ENCODE measurements at regions not wholly inside any gene's neighbourhood (a gene's known extent, or its start where the extent isn't known, plus 50 kb on each side); places are given as distances from the start of the nearest gene placed in this dataset.

- Histone ChIP-seq H3K4me2 (ENCODE audit: insufficient read depth in 1 of 2, low read depth in 2 of 2, low read length in 2 of 2) (no peak overlapping the region), H4K91ac (replicated peaks; ENCODE audit: insufficient read length, low read length) (no peak overlapping the region), H3K9ac (replicated peaks in 1 of 4; ENCODE audit: extremely low read depth in 1 of 4, low read depth in 3 of 4, low read length in 3 of 4) (no peak overlapping the region), H3K36me3 (ENCODE audit: control insufficient read depth in 2 of 4, insufficient read depth in 4 of 4, low read length in 3 of 4) (no peaks in the 10 kb centered on the region), H4K5ac (ENCODE audit: insufficient read length, low read depth, low read length) (no peak overlapping the region), H3K79me2 (ENCODE audit: control insufficient read depth in 1 of 2, insufficient read depth in 2 of 2, low read length in 2 of 2) (no peaks in the 10 kb centered on the region), H4K8ac (ENCODE audit: extremely low read depth, insufficient read depth, low read length) (no peak overlapping the region), H3K4me1 (replicated peaks in 1 of 4; ENCODE audit: control insufficient read depth in 3 of 4, insufficient read depth in 4 of 4, low read length in 3 of 4) (no peaks in the 10 kb centered on the region), H2BK15ac (ENCODE audit: low read length) (no peak overlapping the region), H3K27ac (ENCODE audit: low read depth, low read length) (no peak overlapping the region), H3K4me3 (ENCODE audit: extremely low read depth in 1 of 4, insufficient read depth in 2 of 4, low read depth in 3 of 4, low read length in 4 of 4) (no peak overlapping the region), H2BK12ac (ENCODE audit: low read depth, low read length) (no peak overlapping the region), H3K9me3 (ENCODE audit: insufficient read depth in 2 of 2, low read depth in 1 of 2, low read length in 1 of 2) (no peaks in the 10 kb centered on the region), H3K79me1 (ENCODE audit: low read depth, low read length) (no peaks in the 10 kb centered on the region), H3K18ac (ENCODE audit: extremely low read depth, low read length) (no peak overlapping the region), H3K56ac (replicated peaks; ENCODE audit: insufficient read length, low read depth, low read length) (no peak overlapping the region), H3K23me2 (ENCODE audit: low read depth, low read length) (no peaks in the 10 kb centered on the region), H4K20me1 (replicated peaks in 1 of 2; ENCODE audit: control insufficient read depth in 1 of 2, insufficient read depth in 2 of 2, low read length in 2 of 2) (no peaks in the 10 kb centered on the region), H3K23ac (ENCODE audit: insufficient read length) (no peak overlapping the region), H2BK5ac (ENCODE audit: low read depth, low read length) (no peak overlapping the region), H2BK20ac (ENCODE audit: low read length) (no peak overlapping the region), H2AFZ (ENCODE audit: low read length) (no peak overlapping the region), H2AK5ac (ENCODE audit: low read depth, low read length) (no peak overlapping the region), H3K4ac (replicated peaks; ENCODE audit: insufficient read length, low read depth, low read length) (no peak overlapping the region), H3K27me3 (replicated peaks in 1 of 4; ENCODE audit: control insufficient read depth in 3 of 4, extremely low read depth in 1 of 4, insufficient read depth in 3 of 4, low read length in 3 of 4) (no peaks in the 10 kb centered on the region), H2BK120ac (replicated peaks; ENCODE audit: low read depth, low read length) (no peak overlapping the region), H3K14ac (ENCODE audit: insufficient read length) (no peak overlapping the region)
- 84% methylated on average over 5 of the region's 5 CpGs; no CpG with 5 or more reads in 1 of the 2 experiments for WGBS, 2 experiments (ENCODE audit: extremely low coverage in 1 of 2, insufficient coverage in 1 of 2, insufficient read length in 1 of 2, insufficient replicate concordance in 2 of 2, low coverage in 1 of 2, low lambda C conversion rate in 2 of 2, missing lambda C conversion rate in 1 of 2)
- ChIA-PET CTCF (ENCODE audit: partially characterized antibody) (interaction anchor here (1.7 kb wide), 1 partner anchor 10 kb away, joined by 9 read pairs; no protein-coding TSS in a partner anchor), POLR2A (ENCODE audit: partially characterized antibody) (no interaction called here)
- DNase-seq (ENCODE audit: low read depth in 1 of 2, low spot score in 2 of 2) (no peak), FAIRE-seq (no peak)
- TF ChIP-seq KDM4A (IDR thresholded peaks at IDR 0.05; ENCODE audit: low read depth, low read length, severe bottlenecking), result no peak
- TF ChIP-seq BACH1 (IDR thresholded peaks at IDR 0.05; ENCODE audit: low read length), result no peak
- no peak for TF ChIP-seq CTBP2 (IDR thresholded peaks at IDR 0.05; ENCODE audit: borderline replicate concordance, insufficient read depth, insufficient read length, low read length)
- no peak for TF ChIP-seq FOSL1 (IDR thresholded peaks at IDR 0.05; ENCODE audit: insufficient read depth, low read depth, low read length)
- no peak for TF ChIP-seq SP4 (IDR thresholded peaks at IDR 0.05; ENCODE audit: low read length)
- TF ChIP-seq CHD1 (IDR thresholded peaks at IDR 0.05; ENCODE audit: low read depth, low read length), result no peak
- TF ChIP-seq KDM1A (IDR thresholded peaks at IDR 0.05; ENCODE audit: borderline replicate concordance, low read length), result no peak
- no peak for TF ChIP-seq EP300 (IDR thresholded peaks at IDR 0.05; ENCODE audit: borderline replicate concordance in 1 of 2, low read depth in 2 of 2, low read length in 2 of 2)
- no peak for TF ChIP-seq JUND (IDR thresholded peaks at IDR 0.05; ENCODE audit: low read length)
- TF ChIP-seq GABPA (IDR thresholded peaks at IDR 0.05; ENCODE audit: borderline replicate concordance, insufficient read depth, low read length), result no peak
- TF ChIP-seq SIN3A (conservative IDR thresholded peaks at IDR 0.05 in 1 of 2, IDR thresholded peaks at IDR 0.05 in 1 of 2; ENCODE audit: low read depth in 1 of 2, low read length in 2 of 2), result no peak
- no peak for TF ChIP-seq CEBPB (IDR thresholded peaks at IDR 0.05; ENCODE audit: low read depth, low read length)
- no peak for TF ChIP-seq EGR1 (IDR thresholded peaks at IDR 0.05; ENCODE audit: borderline replicate concordance, low read depth, low read length)
- no peak for TF ChIP-seq USF2 (IDR thresholded peaks at IDR 0.05; ENCODE audit: low read length)
Measured at GRCh38 chr12:125766091-125766490, 700.9 kb downstream of the AACS start.
